ENCODE measurements at regions not wholly inside any gene's neighbourhood (a gene's known extent, or its start where the extent isn't known, plus 50 kb on each side); places are given as distances from the start of the nearest gene placed in this dataset.

DNA sequence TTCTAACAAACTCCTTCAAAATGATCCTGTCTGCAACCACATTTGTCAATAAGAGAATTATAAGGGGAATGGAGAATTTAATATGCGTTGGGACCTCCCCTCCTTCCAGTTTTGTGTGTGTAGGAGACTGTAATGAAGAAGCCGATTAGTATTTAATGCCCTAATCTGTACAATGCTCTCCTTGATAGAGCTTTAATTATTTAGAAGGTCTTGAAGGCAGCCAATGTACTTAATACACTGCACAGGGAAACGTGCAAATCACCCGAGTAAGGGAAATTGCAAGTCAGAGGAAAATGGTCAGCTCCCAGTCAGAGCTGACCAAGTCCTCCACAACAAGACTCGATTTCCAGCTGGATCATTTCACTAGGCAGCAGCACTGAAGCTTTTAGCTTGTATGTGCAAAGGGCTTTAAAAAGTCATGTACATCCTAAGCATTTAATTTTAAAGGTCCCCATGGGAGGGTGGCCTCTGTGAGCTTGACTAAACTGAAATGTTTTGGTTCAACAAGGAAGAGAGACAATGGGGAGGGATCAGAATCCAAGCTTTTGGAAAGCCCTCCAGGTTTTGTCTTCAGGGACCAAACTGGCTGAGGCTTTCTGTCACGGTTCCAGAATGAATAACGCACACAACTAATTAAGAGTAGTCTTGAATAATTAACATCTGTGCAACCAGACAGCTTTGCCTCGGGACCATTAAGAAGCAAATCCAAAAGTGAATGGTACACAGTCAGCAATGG lies 159.8 kb upstream of the MITF start:
- H3K27ac Mint-ChIP-seq = no peak overlapping the region
- ATAC-seq (no peak), DNase-seq (no peak)
- no peaks in the 10 kb centered on the region for H3K27me3 Mint-ChIP-seq
- H3K4me3 Mint-ChIP-seq = no peak overlapping the region
- H3K4me1 Mint-ChIP-seq = no peaks in the 10 kb centered on the region
- no peaks in the 10 kb centered on the region for H3K36me3 Mint-ChIP-seq (ENCODE audit: low read depth)
- H3K9me3 ChIP-seq (ENCODE audit: control insufficient read depth, low read length, poor library complexity, severe bottlenecking) = no peaks in the 10 kb centered on the region

DNA sequence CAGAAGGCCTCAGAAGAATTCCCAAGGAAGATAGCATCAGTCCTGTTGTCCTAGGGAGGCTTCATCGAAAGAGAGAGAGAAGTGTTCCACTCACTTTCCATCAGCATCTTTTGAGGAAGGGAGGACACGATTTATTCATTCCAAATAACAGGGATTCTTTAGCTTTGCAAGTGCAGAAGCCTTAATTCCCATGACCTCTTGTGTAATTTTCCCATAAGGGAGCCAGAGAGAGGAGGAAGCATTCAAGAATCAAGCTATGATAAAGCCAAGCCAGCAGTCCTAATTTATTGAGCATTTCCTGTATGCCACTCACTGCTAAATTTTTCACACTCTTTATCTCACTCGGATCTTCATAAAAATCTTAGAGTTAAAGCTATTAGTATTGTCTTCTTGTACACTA lies 169.7 kb upstream of the MITF start:
- H3K4me1 Mint-ChIP-seq = no peaks in the 10 kb centered on the region
- DNase-seq (no peak), ATAC-seq (no peak)
- no peaks in the 10 kb centered on the region for H3K9me3 ChIP-seq (ENCODE audit: control insufficient read depth, low read length, poor library complexity, severe bottlenecking)
- no peak overlapping the region for H3K4me3 Mint-ChIP-seq
- no peaks in the 10 kb centered on the region for H3K27me3 Mint-ChIP-seq
- no peaks in the 10 kb centered on the region for H3K36me3 Mint-ChIP-seq (ENCODE audit: low read depth)
- no peak overlapping the region for H3K27ac Mint-ChIP-seq

DNA sequence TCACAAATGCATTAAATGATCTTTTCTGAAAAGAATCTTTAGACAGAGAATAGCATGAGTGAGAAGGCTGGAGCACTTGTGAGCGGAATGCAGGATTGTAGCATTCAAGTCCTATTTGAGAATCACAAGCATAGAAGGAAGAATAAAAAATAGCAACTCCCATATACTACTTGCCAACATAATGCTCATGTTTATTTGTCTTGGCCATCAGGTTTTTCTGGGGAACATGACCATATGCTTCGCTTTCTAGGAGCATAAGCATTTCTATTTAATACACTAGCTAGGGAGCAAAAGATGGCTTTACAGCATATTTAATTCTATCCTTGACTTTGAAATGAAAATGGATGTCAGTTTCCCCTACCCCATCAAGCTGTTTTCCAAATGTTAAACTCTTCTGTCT lies 170.3 kb upstream of the MITF start:
- DNase-seq = no peak
- no peak overlapping the region for H3K4me3 Mint-ChIP-seq

DNA sequence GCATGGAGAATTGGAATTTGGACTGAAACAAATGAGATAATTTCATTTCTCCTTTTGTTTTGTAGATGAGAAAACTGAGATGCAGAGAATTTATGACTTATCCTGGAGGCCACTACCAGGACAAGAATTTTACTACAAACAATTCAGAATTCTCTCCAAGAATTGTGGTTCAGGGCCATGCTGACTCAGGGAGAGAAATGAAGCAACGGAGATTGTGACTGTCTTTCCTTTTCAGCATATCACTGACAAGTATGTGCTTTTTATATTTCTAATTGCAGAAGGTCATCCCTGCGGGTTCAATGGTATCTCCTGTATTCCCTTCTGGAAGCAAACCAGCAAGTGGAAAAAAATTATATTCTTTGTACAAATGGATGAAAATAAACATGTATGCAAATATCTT lies 170.8 kb upstream of the MITF start:
- Mint-ChIP-seq H3K4me3 (no peak overlapping the region), H3K4me1 (no peaks in the 10 kb centered on the region), H3K27me3 (no peaks in the 10 kb centered on the region), H3K36me3 (ENCODE audit: low read depth) (no peaks in the 10 kb centered on the region), H3K27ac (no peak overlapping the region)
- ATAC-seq (no peak), DNase-seq (no peak)
- no peaks in the 10 kb centered on the region for H3K9me3 ChIP-seq (ENCODE audit: control insufficient read depth, low read length, poor library complexity, severe bottlenecking)

More for the DNA sequence above, 170.3 kb upstream of the MITF start:
- ATAC-seq = no peak
- H3K27me3 Mint-ChIP-seq = no peaks in the 10 kb centered on the region
- no peaks in the 10 kb centered on the region for H3K4me1 Mint-ChIP-seq
- no peak overlapping the region for H3K27ac Mint-ChIP-seq
- no peaks in the 10 kb centered on the region for H3K36me3 Mint-ChIP-seq (ENCODE audit: low read depth)
- H3K9me3 ChIP-seq (ENCODE audit: control insufficient read depth, low read length, poor library complexity, severe bottlenecking) = no peaks in the 10 kb centered on the region

DNA sequence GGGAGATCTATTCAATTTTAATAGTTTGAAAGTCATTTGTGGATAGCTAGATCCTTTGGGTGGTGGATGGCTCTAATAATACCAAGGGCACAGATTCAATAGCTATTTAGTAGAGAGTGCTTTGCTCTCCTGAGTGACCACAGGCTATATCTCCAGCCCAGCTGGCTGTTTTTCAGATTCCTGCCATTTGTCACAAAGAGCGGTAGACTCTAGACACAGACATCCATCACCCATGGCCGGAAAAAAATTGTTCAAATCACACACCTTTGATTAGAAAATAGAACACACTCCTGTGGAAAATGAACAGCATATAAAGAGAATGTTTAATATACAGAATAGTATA lies 171.6 kb upstream of the MITF start:
- no peaks in the 10 kb centered on the region for H3K36me3 Mint-ChIP-seq (ENCODE audit: low read depth)
- no peaks in the 10 kb centered on the region for H3K4me1 Mint-ChIP-seq
- no peak overlapping the region for H3K4me3 Mint-ChIP-seq
- H3K27ac Mint-ChIP-seq = no peak overlapping the region
- ATAC-seq (no peak), DNase-seq (no peak)
- H3K9me3 ChIP-seq (ENCODE audit: control insufficient read depth, low read length, poor library complexity, severe bottlenecking) = no peaks in the 10 kb centered on the region
- H3K27me3 Mint-ChIP-seq = no peaks in the 10 kb centered on the region

DNA sequence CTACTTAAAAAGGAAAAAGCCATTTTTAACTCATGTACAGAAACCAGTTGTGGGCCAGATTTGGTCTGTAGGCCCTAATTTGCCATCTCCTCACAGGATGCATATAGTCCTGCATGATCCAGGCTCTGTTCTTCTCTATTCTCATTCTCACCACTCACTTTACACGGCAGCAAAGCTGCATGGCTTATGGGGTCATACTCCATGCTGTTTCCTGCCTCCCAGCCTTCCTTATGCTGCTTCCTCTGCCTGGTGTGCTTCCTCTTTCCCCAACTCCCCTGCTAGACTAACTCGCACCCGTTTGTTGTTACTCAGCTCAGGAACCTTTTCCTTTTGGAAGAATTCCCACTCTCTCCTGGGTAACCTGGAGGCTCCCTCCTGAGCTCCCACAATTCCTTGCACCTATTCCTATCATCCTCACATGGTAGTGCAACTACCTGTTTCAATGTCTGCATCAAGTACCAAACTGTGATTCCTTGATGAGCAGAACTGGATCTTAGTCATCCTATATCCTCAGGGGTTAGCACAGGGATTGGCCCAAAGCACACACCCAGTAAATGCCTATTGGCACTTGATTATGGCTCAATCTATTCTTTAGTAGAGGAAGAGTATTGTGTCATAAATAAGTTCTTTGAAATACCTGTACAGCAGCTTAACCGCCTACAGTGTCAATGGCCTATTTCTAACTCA lies 172.1 kb upstream of the MITF start:
- Mint-ChIP-seq H3K4me1 (no peaks in the 10 kb centered on the region), H3K27me3 (no peaks in the 10 kb centered on the region), H3K4me3 (no peak overlapping the region), H3K27ac (no peak overlapping the region), H3K36me3 (ENCODE audit: low read depth) (no peaks in the 10 kb centered on the region)
- no peaks in the 10 kb centered on the region for H3K9me3 ChIP-seq (ENCODE audit: control insufficient read depth, low read length, poor library complexity, severe bottlenecking)
- DNase-seq = no peak
- no peak for ATAC-seq

DNA sequence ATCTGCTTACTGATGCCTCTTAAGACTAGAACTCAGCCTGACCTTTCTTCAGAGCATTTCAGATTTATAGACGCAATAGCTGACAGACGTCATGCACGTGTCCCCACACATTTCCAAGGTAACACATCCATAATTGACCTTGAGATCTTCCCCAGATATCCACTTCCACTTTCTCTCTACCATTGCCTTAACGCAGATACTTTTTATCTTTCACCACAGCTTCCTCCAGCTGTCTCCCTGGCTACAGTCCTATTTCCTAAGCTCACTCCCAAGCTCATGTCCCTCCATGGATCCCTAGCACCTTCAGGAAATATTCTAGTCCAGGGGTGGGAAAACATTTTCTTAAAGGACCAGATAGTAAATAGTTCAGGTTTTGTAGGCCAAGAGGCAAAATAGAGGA lies 173.0 kb upstream of the MITF start:
- no peak overlapping the region for H3K27ac Mint-ChIP-seq
- DNase-seq = no peak
- no peaks in the 10 kb centered on the region for H3K36me3 Mint-ChIP-seq (ENCODE audit: low read depth)
- H3K4me3 Mint-ChIP-seq = no peak overlapping the region
- peaks cover 6% of the 10 kb centered on the region for H3K27me3 Mint-ChIP-seq
- H3K4me1 Mint-ChIP-seq = no peaks in the 10 kb centered on the region
- no peaks in the 10 kb centered on the region for H3K9me3 ChIP-seq (ENCODE audit: control insufficient read depth, low read length, poor library complexity, severe bottlenecking)
- no peak for ATAC-seq

DNA sequence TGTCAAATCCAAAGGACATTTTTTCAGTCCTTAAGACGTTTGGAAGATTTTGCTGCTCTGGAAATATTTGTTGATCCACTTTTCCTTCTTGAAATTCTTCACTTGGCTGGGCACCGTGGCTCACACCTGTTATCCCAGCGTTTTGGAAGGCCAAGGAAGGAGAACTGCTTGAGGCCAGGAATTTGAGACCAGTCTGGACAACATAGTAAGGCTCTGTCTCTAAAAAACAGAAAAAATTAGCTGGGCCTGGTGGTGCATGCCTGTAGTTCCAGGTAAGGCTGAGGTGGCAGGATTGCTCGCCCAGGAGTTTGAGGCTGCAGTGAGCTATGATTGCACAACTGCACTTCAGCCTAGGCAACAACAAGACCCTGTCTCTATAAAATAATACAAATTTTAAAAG lies 173.9 kb upstream of the MITF start:
- no peaks in the 10 kb centered on the region for H3K9me3 ChIP-seq (ENCODE audit: control insufficient read depth, low read length, poor library complexity, severe bottlenecking)
- H3K27me3 Mint-ChIP-seq = peaks cover 6% of the 10 kb centered on the region
- H3K4me1 Mint-ChIP-seq = no peaks in the 10 kb centered on the region
- DNase-seq = no peak
- no peak overlapping the region for H3K4me3 Mint-ChIP-seq
- ATAC-seq = no peak
- no peak overlapping the region for H3K27ac Mint-ChIP-seq
- no peaks in the 10 kb centered on the region for H3K36me3 Mint-ChIP-seq (ENCODE audit: low read depth)

DNA sequence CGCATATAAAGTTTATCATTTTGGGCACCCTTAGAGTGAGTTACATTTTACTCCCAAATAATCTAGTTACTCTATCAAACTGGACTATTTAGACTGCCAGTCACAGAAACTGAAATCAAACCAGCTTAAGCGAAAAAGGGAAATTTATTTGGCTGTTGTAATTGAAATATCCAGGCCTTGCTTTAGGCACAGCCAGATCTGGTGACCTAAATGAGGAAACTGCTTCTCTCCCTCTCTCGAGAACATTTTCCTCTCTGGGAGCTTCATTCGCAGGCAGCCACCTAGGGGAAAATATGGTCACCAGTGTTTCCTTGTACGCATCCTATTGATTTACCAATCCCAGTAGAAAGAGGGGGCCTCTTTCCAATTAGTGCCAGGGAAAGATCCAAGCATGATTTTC lies 175.3 kb upstream of the MITF start:
- ATAC-seq (no peak), DNase-seq (no peak)
- no peaks in the 10 kb centered on the region for H3K36me3 Mint-ChIP-seq (ENCODE audit: low read depth)
- no peaks in the 10 kb centered on the region for H3K9me3 ChIP-seq (ENCODE audit: control insufficient read depth, low read length, poor library complexity, severe bottlenecking)
- H3K27ac Mint-ChIP-seq = no peak overlapping the region
- no peaks in the 10 kb centered on the region for H3K4me1 Mint-ChIP-seq
- H3K4me3 Mint-ChIP-seq = no peak overlapping the region
- H3K27me3 Mint-ChIP-seq = peaks cover 6% of the 10 kb centered on the region

DNA sequence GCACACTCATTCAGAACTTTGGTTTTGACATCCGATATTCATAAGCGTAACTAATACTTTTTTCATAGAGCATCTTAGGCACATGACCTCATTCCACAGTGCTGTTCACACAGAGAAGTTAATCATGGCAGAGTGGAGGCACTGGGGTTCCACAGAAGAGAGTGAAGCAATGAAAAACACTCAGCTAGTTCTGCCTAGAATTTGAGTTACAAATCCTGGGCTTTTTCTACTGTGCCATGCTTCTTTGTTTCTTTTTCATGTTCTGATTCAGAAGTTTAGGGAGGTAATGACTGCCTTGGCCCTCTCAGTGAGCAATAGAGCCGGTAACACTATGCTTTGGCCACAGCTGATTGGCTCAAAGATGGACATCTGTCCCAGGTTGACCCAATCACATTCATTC lies 176.1 kb upstream of the MITF start:
- no peaks in the 10 kb centered on the region for H3K9me3 ChIP-seq (ENCODE audit: control insufficient read depth, low read length, poor library complexity, severe bottlenecking)
- ATAC-seq = no peak
- Mint-ChIP-seq H3K4me1 (no peaks in the 10 kb centered on the region), H3K4me3 (no peak overlapping the region), H3K27me3 (peaks cover 6% of the 10 kb centered on the region), H3K27ac (no peak overlapping the region), H3K36me3 (ENCODE audit: low read depth) (no peaks in the 10 kb centered on the region)
- DNase-seq = no peak

DNA sequence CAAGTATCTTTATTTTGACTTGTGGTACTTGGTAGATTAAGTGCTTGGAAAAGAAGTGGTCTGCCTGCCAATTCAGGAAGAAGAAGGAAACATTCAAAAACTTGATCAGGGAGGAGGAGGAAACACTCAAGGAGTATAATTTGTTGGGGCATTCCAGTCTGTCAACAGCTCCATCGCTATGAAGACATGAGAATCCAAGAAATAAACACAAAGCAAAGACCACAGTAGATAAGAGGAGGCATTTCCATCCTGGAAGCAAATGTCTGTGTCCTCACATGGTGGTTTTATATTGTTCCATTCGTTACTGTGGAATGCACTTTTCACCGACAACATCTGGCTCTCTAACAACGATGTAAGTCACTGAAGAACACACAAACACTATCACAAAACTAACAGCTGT lies 176.1 kb upstream of the FRMD4B start:
- Mint-ChIP-seq H3K27ac (no peak overlapping the region), H3K4me1 (no peaks in the 10 kb centered on the region), H3K36me3 (ENCODE audit: low read depth) (no peaks in the 10 kb centered on the region), H3K4me3 (no peak overlapping the region), H3K27me3 (peaks cover 6% of the 10 kb centered on the region)
- no peaks in the 10 kb centered on the region for H3K9me3 ChIP-seq (ENCODE audit: control insufficient read depth, low read length, poor library complexity, severe bottlenecking)
- DNase-seq = no peak
- ATAC-seq = no peak

DNA sequence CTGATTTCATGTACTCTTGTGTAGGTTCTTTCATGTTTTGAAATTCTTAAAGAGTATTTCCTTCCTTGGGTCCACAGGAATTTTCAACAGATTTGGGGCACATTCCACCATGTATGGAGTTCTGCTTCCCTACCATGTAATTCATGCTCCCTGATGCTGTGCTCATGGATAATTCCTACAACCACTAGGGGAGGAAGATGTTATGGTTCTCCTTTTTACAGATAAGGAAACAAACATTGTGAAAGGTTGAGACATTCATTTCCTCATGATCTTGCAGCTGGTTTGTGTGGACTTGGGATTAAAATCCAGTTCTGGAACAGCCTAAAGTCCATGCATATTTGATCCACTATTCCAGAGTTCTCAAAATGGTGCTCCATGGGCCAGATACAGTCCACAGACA lies 174.9 kb upstream of the FRMD4B start:
- Mint-ChIP-seq H3K4me3 (no peak overlapping the region), H3K36me3 (ENCODE audit: low read depth) (no peaks in the 10 kb centered on the region), H3K27me3 (peaks cover 6% of the 10 kb centered on the region), H3K27ac (no peak overlapping the region), H3K4me1 (no peaks in the 10 kb centered on the region)
- H3K9me3 ChIP-seq (ENCODE audit: control insufficient read depth, low read length, poor library complexity, severe bottlenecking) = no peaks in the 10 kb centered on the region
- DNase-seq (no peak), ATAC-seq (no peak)

DNA sequence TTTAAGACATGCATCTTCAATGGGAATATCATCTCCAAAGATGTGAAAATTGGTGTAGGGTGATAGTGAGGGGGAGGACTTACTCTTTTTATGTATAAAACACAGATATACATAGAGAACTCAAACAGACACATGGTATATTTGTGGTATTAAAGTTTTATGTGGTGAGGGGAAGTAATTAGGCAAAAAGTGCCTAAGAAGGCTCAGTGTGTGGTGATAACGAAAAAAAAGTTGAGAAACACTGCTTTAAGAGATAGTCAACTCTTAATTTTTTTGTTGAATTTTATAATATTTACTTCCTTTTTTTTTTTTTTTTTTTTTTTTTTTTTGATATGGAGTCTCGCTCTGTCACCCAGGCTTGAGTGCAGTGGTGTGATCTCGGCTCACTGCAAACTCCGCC lies 174.2 kb upstream of the FRMD4B start:
- no peaks in the 10 kb centered on the region for H3K4me1 Mint-ChIP-seq
- DNase-seq = no peak
- no peak for ATAC-seq
- H3K9me3 ChIP-seq (ENCODE audit: control insufficient read depth, low read length, poor library complexity, severe bottlenecking) = no peaks in the 10 kb centered on the region
- H3K27ac Mint-ChIP-seq = no peak overlapping the region
- H3K4me3 Mint-ChIP-seq = no peak overlapping the region
- H3K36me3 Mint-ChIP-seq (ENCODE audit: low read depth) = no peaks in the 10 kb centered on the region
- peaks cover 8% of the 10 kb centered on the region for H3K27me3 Mint-ChIP-seq

DNA sequence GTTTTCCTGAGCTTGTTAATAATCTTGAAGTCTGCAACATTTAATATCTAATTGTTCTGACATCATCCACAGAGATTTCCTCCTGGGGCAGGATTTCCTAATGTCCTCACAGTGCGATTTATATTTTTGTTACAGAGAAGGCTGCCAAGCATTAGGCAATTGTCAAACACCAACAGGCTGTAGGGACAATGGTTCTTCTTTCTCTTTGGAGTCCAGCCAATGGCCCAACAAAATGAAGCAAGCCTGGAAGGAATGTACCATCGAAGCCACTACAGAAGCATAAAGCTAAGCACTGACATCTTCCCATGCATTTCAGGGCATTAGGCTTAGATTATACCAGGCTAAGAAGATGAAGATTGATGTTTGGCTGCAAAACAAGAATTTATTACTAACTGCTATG lies 173.0 kb upstream of the FRMD4B start:
- H3K4me3 Mint-ChIP-seq = no peak overlapping the region
- no peaks in the 10 kb centered on the region for H3K4me1 Mint-ChIP-seq
- peaks cover 14% of the 10 kb centered on the region for H3K27me3 Mint-ChIP-seq
- DNase-seq (no peak), ATAC-seq (no peak)
- H3K9me3 ChIP-seq (ENCODE audit: control insufficient read depth, low read length, poor library complexity, severe bottlenecking) = no peaks in the 10 kb centered on the region
- no peaks in the 10 kb centered on the region for H3K36me3 Mint-ChIP-seq (ENCODE audit: low read depth)
- no peak overlapping the region for H3K27ac Mint-ChIP-seq
